GM19023 (cell line): ENCODE measurements at regions not wholly inside any gene's neighbourhood (a gene's known extent, or its start where the extent isn't known, plus 50 kb on each side); places are given as distances from the start of the nearest gene placed in this dataset.
"Not testable (repeated sequence)": the region's sequence is repeated elsewhere in the genome, so short reads cannot be mapped to it uniquely, and the experiment has no call there.

Experiments
- ATAC-seq: cut with Tn5 transposase; IDR thresholded peaks from one replicate; pipeline ENCODE4 v1.9.1; 2021; ENCODE audit warnings: mild to moderate bottlenecking, moderate library complexity; ENCODE audit not compliant: unreplicated experiment

DNA sequence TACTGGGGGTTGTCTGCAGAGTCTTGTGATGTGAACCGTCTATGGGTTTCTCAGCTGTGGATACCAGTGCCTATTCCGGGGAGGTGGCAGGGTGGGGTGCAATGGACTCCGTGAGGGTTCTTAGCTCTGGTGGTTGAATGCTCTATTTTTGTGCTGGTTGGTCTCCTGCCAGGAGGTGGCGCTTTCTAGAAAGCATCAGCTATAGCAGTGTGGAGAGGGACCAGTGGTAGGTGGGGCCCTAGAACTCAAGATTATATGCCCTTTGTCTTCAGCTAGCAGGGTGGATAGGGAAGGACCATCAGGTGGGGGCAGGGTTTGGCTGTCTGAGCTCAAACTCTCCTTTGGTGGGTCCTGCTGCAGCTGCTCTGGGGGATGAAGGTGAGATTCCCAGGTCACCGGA lies 127.3 kb upstream of the PLD5 start:
- no peak for ATAC-seq

DNA sequence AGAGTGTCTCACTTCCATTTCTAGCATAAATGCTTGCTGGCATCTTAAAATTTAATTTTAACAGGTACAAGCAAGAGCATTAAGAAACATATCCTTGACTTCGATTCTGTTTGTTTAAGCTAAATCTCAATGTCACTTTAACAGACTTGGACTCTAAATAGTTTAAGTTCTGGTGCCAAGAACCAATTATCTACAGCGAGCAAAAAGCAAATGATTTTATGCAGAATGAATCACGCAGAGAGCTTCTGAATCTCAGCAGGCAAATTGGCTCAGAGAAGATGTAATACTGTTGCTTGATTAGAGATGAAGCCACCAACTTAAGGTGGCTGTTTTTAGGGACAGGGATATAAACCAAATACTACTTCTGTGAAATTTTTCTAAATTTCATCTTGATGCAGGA lies 117.0 kb upstream of the PLD5 start:
- no peak for ATAC-seq

DNA sequence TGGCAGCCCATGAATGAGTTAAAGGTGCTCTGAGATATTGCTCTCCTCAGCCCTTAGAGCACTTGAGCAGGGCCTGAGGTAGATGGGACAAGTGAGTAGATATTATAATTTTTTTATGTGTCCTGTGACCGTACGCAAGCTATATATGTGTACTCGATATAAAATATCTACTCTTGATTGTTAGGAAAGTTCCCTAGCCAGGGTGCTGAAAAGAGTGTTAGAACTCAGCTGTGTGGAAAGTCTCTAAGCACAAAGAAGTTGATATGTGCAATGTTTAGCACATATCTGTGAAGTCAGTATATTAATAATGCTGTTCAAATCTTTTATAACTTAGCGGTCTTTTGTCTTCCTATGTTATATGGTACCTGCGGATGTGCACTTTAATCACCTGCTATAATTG lies 114.6 kb upstream of the PLD5 start:
- ATAC-seq, result no peak

DNA sequence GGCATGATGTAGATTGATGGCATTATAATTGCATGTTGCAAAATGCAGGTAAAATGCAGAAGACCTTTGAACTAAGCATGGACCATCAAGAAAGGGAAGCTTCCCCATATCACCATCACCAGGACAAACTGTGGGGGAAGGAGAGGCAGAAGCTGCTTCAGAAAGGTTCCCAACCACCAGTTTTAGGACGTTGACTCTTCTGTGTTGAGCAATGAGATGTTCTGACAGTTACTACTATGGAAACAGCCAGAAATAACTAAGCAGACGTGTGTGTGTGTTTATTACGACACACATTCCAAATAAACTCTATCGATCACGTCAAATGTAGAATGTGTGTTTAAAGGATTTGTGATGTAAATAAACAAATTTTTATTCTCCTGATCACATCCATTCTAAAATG lies 110.2 kb upstream of the PLD5 start:
- ATAC-seq, result no peak

DNA sequence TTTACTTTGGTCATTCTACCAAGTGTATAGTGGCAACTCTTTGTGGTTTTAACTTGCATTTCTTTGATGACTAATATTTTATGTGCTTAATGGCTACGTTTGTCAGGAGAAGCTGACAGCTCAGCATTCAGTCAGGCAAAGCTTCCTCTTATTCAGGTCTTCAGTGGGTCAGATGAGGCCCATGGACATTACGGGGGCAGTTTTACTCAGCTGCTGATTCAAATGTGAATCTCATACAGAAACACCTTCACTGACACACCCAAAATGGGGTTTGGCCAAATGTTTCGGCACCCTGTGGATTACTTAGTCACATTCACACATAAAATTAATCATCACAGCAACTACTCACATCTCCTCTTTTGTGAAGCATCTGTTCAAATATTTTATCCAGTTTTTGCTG lies 104.9 kb upstream of the PLD5 start:
- no peak for ATAC-seq

DNA sequence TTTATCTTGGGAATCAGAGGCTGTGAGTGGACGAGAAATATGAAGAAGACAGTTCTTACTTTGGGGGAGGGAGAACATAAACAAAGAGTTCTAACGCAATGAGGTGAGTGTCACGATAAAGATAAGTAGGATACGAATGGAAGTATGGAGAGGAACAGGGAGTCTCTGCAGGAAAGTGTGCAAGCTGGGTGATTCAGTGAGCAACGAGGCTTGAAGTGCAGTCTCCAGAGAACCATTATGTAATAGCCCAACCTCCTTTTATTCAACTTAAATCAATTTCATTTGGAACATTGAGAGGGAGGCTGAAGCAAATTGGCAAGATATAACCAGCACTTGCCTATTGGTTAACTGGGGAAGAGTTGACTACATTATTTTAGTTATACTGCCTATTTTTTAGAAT lies 99.3 kb upstream of the PLD5 start:
- ATAC-seq, result no peak

DNA sequence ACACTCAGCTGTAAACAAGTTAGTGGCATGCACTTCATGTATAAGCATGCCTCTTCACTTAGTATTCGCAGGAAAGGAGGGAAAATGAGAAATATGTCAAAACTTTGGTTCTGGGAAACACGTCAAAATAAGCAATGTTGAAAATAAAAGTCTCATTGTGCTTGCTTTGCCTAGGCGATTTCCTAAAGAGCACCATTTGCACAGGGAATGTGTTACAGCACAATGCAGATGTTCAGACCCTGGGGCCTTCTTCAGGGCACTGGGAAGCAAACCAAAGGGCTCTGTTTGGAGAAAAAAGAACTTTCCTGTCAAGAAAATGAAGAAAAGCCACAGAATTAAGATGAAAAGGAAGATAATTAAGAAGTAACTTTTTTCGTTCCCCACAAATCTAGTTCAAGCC lies 98.6 kb upstream of the PLD5 start:
- ATAC-seq, result no peak

DNA sequence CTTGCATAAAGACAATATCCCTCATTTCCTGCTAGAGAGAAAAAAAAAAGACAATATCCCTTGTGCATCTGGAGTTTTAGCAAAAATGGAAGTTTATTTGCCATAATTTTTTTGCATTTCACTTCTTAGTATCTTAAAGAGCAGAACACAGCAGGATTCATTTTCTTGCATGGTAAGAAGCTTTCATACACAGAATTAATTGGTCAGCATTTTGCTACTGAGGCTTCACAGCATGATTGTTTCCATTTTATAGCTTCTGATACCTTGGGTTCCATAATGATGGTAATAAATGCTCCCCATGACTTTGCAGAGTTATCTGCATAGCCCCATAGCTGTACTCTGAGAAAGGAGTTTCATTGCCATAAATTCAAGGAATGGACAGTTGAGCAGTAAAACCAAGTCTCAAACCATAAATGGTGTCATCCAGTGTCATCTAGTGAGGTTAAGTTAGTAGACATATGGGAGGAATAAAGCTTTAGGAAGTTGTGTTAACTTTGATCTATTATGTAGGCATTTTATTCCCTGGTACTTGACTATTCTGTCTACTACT lies 88.8 kb upstream of the PLD5 start:
- no peak for ATAC-seq

DNA sequence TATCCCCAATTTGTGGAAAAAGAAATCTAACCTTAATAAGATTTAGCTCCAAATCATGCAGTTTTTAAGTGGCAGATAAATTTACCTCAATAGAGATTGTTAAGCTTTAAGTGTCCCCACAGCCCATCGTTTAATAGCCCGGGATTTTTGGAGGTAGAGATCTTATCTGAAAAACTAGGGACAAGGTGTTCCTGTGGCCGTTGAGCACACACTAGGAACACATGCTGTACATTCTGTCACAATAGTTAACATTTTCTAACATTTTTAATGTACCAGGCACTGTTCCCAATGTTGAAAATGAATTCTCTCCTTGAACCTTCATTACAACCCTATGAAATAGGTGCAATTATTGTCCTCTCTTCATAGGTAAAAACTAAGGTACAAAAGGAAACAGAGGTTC lies 85.7 kb upstream of the PLD5 start:
- no peak for ATAC-seq

DNA sequence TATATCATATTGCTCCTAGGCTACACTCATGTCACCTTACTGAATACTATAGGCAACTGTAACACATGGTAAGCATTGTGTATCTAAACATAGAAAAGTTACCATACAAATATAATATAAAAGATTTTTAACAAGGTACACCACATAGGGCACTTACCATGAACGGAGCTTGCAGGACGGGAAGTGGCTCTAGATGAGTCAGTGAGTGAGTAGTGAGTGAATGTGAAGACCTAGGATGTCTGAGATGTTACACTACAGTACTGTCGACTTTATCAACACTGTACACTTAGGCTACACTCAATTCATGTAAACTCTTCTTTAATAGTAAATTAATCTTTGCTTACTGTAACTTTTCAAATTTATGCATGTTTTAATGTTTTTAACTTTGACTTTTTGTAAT lies 81.0 kb upstream of the PLD5 start:
- no peak for ATAC-seq

DNA sequence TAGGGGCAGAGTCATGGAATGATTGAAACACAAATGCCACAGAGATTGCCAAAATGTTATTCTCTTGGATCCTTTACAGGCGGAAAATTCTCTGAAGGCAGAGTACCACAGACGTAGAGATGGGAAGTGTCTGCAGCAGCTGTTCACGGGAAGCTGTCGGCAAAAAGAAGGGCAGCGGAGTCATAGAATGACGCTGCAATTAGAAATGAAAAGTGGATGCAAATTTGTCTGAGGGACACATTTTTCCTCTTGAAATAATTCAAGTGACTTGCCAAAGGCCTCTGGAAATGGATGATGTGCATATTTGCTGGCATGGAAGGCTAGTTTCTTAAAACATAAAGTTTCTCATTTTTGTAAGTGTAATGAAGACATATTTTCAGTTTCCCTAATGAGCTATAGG lies 77.5 kb upstream of the PLD5 start:
- no peak for ATAC-seq

DNA sequence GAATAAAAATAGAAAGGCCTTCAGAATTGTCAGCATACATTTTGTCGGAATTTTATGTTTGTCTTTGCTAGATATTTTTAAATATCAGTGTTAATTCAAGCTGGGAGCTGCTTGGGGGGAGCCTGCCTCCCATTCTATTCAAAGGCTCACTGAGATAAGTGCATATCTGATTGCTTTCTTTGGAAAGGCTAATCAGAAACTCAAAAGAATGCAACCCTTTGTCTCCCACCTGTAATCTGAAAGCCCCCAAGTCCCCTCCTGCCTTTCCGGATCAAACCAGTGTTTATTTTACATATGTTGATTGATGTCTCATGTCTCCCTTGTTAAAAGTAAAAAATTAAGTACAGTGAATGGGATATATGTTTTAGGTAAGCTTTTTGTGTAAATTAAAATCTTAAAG lies 69.3 kb upstream of the PLD5 start:
- ATAC-seq, result not testable (repeated sequence)

DNA sequence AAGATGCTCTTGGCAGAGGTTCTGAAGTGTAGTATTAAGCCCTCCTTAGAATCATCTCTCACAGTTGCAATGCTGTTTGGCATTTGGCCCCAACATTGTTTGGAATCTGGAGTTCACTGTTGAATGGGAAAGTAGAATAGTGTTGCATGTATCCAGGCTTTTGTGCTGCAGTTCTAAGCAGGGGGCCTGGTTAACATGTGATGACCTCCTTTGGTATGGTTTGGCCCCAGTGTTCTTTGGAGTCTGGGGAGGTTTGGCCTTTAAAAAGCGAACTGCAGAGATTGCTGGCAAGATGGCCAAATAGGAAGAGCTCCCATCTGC lies 61.8 kb upstream of the PLD5 start:
- no peak for ATAC-seq

DNA sequence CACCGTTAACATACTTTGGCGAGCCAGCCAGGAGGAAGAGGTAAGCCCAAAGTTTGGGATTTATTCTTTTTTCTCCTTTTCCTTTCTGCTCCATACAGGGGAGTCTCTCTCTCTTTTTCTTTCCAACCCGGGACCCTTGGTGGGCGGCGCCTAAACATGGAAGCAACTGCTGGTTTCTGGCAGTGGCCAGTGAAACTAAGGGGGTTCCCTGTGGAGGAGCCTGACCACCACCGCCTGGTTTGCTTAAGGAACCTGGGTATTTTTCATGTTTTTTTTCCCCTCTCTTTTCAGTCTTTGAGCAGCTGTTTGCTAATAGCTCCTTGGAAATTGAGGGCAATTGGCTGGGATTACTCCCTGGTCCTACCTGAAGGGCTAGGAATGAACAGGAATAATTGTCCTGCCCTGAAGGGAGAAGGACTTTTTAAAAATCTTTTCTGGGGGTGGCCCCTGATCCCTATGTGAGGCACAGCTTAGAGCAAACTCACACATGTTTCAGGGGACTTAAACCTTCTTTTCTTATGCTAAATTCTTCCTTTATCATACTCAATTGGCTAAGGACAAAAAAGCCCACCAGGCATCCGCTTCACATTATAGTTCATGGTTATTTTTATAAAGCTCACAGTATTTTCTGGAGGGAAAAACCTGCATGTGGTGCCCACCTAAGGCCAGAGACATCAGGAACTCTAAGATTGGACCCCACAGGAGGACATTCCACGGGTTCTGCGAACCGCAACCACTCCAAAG lies 61.3 kb upstream of the PLD5 start:
- no peak for ATAC-seq

DNA sequence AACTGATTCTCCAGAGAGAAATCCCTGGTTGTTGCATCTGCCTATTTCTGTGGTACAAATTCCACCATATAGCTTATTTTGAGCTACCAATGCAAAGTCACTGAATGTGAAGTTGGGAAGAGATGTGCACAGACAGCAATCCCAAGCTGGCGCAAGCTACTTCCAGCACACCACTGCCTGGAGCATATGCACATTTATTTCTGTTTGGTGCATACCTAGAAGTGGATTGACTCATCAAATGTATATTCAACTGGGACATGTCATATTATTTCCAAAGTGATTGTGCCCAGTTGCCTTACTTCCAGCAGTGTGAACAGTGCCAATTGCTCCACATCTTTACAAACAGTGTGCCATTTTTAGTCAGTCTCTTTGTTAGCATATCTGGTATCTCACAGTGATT lies 58.2 kb upstream of the PLD5 start:
- no peak for ATAC-seq

DNA sequence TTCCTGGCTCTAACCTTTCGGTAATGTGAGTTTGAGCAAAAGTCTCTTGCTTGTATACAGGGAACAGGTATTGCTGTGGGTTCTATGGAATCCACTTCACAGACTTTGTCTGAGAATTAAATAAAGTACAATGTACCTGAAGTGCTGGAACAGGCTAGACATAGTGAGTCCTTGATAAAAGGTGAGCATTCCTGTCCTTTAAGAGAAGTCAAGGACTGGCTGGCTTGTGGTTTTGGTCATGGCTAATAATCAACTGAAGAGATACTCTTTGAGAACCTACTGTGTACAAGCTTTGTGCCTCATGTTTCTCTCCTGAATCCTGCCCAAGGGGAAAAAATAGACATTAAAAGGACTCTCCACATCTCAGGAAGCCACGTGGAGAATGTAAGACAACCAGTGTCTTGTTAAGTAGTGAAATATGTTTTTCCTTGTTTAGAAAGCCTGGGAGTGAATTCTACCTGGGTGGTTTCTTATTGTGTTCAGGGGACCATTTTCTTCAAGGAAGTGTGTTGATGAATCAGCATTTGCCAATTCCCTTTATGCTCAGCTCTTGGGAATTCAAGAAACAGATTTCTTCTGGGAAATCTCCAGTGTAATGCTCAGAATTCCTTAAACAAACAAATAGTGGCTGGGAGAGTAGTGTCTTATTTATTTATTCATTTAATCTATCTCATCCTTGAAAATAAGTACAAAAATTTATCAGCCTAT lies 55.2 kb upstream of the PLD5 start:
- ATAC-seq, result no peak
